Smooth muscle cell (in vitro differentiated cells): ENCODE measurements at regions not wholly inside any gene's neighbourhood (a gene's known extent, or its start where the extent isn't known, plus 50 kb on each side); places are given as distances from the start of the nearest gene placed in this dataset.

Experiments used
- DNase-seq: peaks from one replicate; lab custom pipeline; 2025; ENCODE audit not compliant: unreplicated experiment; lab: John Stamatoyannopoulos, UW
- H2AFZ ChIP-seq: fragments of 200-600 bp; sonication (generic); 2 replicates; pipeline ENCODE4 v1.6.0; 2016; ENCODE audit warnings: antibody characterized with exemption, low read depth, mild to moderate bottlenecking
- H3F3A ChIP-seq: fragments of 200-600 bp; sonication (generic); 2 replicates; pipeline ENCODE4 v1.6.0; 2017; ENCODE audit warnings: antibody characterized with exemption, low read depth
- H3K27ac ChIP-seq: fragments of 200-600 bp; sonication (generic); 2 replicates; pipeline ENCODE4 v1.5.1; 2016; ENCODE audit warnings: low read depth, mild to moderate bottlenecking
- H3K27me3 ChIP-seq: fragments of 200-600 bp; sonication (generic); 2 replicates; pipeline ENCODE4 v1.6.1; 2016; ENCODE audit warnings: low read depth, mild to moderate bottlenecking
- H3K36me3 ChIP-seq: fragments of 200-600 bp; sonication (generic); 2 replicates; pipeline ENCODE4 v1.5.1; 2016; ENCODE audit warnings: low read depth
- H3K4me1 ChIP-seq: fragments of 200-600 bp; sonication (generic); 2 replicates; pipeline ENCODE4 v1.5.1; 2016; ENCODE audit warnings: low read depth
- H3K4me2 ChIP-seq: fragments of 200-600 bp; sonication (generic); 2 replicates; pipeline ENCODE4 v1.6.0; 2016; ENCODE audit warnings: mild to moderate bottlenecking
- H3K4me3 ChIP-seq: fragments of 200-600 bp; sonication (generic); 2 replicates; pipeline ENCODE4 v1.5.1; 2016; ENCODE audit warnings: mild to moderate bottlenecking
- H3K79me2 ChIP-seq: fragments of 200-600 bp; sonication (generic); 2 replicates; pipeline ENCODE4 v1.6.0; 2016; ENCODE audit warnings: low read depth, mild to moderate bottlenecking
- H3K9ac ChIP-seq: fragments of 200-600 bp; sonication (generic); 2 replicates; pipeline ENCODE4 v1.6.0; 2016; ENCODE audit warnings: low read depth
- H3K9me3 ChIP-seq: fragments of 200-600 bp; sonication (generic); replicated peaks from 2 replicates; pipeline ENCODE4 v1.5.1; 2016; ENCODE audit warnings: low read depth
- H4K20me1 ChIP-seq: fragments of 200-600 bp; sonication (generic); 2 replicates; pipeline ENCODE4 v1.6.0; 2016; ENCODE audit warnings: low read depth
- CTCF ChIP-seq: fragments of 200-600 bp; sonication (generic); IDR thresholded peaks from 2 replicates; pipeline ENCODE4 v1.5.1; 2017; ENCODE audit warnings: borderline replicate concordance, mild to moderate bottlenecking, antibody characterized with exemption; ENCODE audit not compliant: insufficient read depth, poor library complexity, severe bottlenecking
- WGBS: methylation state at CpG from one replicate; pipeline ENCODE4 v1.1.7; 2016; ENCODE audit warnings: low lambda C conversion rate; 5-methylcytosine and 5-hydroxymethylcytosine counted together

- Histone ChIP-seq H3K4me2 (peak overlapping the region; percentile 37), H3K36me3 (no peaks in the 10 kb centered on the region), H3F3A (no peaks in the 10 kb centered on the region), H3K9ac (no peak overlapping the region), H3K27me3 (no peaks in the 10 kb centered on the region), H4K20me1 (no peaks in the 10 kb centered on the region), H3K79me2 (no peaks in the 10 kb centered on the region), H3K9me3 (no peaks in the 10 kb centered on the region), H3K4me3 (no peak overlapping the region), H3K4me1 (peaks cover 4% of the 10 kb centered on the region), H2AFZ (no peak overlapping the region), H3K27ac (no peak overlapping the region)
- DNase-seq = no peak
- WGBS = 62% methylated on average over 2 of the region's 2 CpGs
- TF ChIP-seq CTCF = no peak
These were observed 1171.2 kb downstream of the CDH12 start for GRCh38 chr5:21681911-21682310.

- Histone ChIP-seq H2AFZ (no peak overlapping the region), H3K27me3 (no peaks in the 10 kb centered on the region), H3K4me1 (peaks cover 4% of the 10 kb centered on the region), H3F3A (no peaks in the 10 kb centered on the region), H3K36me3 (no peaks in the 10 kb centered on the region), H3K4me2 (peak overlapping the region; percentile 32), H4K20me1 (no peaks in the 10 kb centered on the region), H3K4me3 (no peak overlapping the region), H3K27ac (peak overlapping the region; percentile 90), H3K9me3 (no peaks in the 10 kb centered on the region), H3K9ac (no peak overlapping the region), H3K79me2 (no peaks in the 10 kb centered on the region)
- WGBS = 20% methylated on average over 2 of the region's 2 CpGs
- DNase-seq = no peak
- no peak for TF ChIP-seq CTCF
These were observed 1172.5 kb downstream of the CDH12 start for GRCh38 chr5:21680641-21681040.

- no peaks in the 10 kb centered on the region for H3K79me2 ChIP-seq
- no peak overlapping the region for H3K4me3 ChIP-seq
- H3K4me1 ChIP-seq = peaks cover 4% of the 10 kb centered on the region
- H2AFZ ChIP-seq = no peak overlapping the region
- H3K27ac ChIP-seq = peak overlapping the region; percentile 90
- no peaks in the 10 kb centered on the region for H3K36me3 ChIP-seq
- no peak for DNase-seq
- H3F3A ChIP-seq = no peaks in the 10 kb centered on the region
- H3K4me2 ChIP-seq = peak overlapping the region; percentile 32
- H3K9ac ChIP-seq = no peak overlapping the region
- no peak for TF ChIP-seq CTCF
- H3K9me3 ChIP-seq = no peaks in the 10 kb centered on the region
- no peaks in the 10 kb centered on the region for H3K27me3 ChIP-seq
- no peaks in the 10 kb centered on the region for H4K20me1 ChIP-seq
These were observed 1172.9 kb downstream of the CDH12 start for GRCh38 chr5:21680196-21680595.

GRCh38 chr5:21678526-21678925 lies 1174.6 kb downstream of the CDH12 start:
- Histone ChIP-seq H3K9ac (no peak overlapping the region), H3K9me3 (no peaks in the 10 kb centered on the region), H3K4me3 (no peak overlapping the region), H3K4me2 (no peak overlapping the region), H3K36me3 (no peaks in the 10 kb centered on the region), H3K4me1 (peaks cover 4% of the 10 kb centered on the region), H2AFZ (no peak overlapping the region), H3F3A (no peaks in the 10 kb centered on the region), H3K27ac (no peak overlapping the region), H4K20me1 (no peaks in the 10 kb centered on the region), H3K27me3 (no peaks in the 10 kb centered on the region), H3K79me2 (no peaks in the 10 kb centered on the region)
- TF ChIP-seq CTCF = no peak
- DNase-seq = no peak
- WGBS = 94% methylated on average over 1 of the region's 1 CpG
